ENCODE measurements at regions not wholly inside any gene's neighbourhood (a gene's known extent, or its start where the extent isn't known, plus 50 kb on each side); places are given as distances from the start of the nearest gene placed in this dataset.
"Not testable (repeated sequence)": the region's sequence is repeated elsewhere in the genome, so short reads cannot be mapped to it uniquely, and the experiment has no call there.

- BruUV-seq (replicated peaks): no TSS peak
- H3K27ac Mint-ChIP-seq (ENCODE audit: low read depth, unreplicated experiment): no peak overlapping the region
- no peaks in the 10 kb centered on the region for H3K4me1 Mint-ChIP-seq (ENCODE audit: insufficient read depth, unreplicated experiment)
- intact Hi-C loops (cut with micrococcal nuclease): no loop called here
- TF ChIP-seq, protein P1, sequence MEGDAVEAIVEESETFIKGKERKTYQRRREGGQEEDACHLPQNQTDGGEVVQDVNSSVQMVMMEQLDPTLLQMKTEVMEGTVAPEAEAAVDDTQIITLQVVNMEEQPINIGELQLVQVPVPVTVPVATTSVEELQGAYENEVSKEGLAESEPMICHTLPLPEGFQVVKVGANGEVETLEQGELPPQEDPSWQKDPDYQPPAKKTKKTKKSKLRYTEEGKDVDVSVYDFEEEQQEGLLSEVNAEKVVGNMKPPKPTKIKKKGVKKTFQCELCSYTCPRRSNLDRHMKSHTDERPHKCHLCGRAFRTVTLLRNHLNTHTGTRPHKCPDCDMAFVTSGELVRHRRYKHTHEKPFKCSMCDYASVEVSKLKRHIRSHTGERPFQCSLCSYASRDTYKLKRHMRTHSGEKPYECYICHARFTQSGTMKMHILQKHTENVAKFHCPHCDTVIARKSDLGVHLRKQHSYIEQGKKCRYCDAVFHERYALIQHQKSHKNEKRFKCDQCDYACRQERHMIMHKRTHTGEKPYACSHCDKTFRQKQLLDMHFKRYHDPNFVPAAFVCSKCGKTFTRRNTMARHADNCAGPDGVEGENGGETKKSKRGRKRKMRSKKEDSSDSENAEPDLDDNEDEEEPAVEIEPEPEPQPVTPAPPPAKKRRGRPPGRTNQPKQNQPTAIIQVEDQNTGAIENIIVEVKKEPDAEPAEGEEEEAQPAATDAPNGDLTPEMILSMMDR (IDR thresholded peaks at IDR 0.05; ENCODE audit: unreplicated experiment): no peak
- DNase-seq (ENCODE audit: unreplicated experiment): no peak
- ChIA-PET POLR2A (no interaction called here), CTCF (no interaction called here)
- H3K9me3 Mint-ChIP-seq (ENCODE audit: unreplicated experiment): no peaks in the 10 kb centered on the region
- H3K36me3 Mint-ChIP-seq (ENCODE audit: insufficient read depth, unreplicated experiment): no peaks in the 10 kb centered on the region
- H3K27me3 Mint-ChIP-seq (ENCODE audit: insufficient read depth, unreplicated experiment): no peaks in the 10 kb centered on the region
- no peak overlapping the region for H3K4me3 Mint-ChIP-seq (ENCODE audit: unreplicated experiment)
Measured at GRCh38 chr10:127635882-127636281, 86.8 kb downstream of the NPS start.

DNA sequence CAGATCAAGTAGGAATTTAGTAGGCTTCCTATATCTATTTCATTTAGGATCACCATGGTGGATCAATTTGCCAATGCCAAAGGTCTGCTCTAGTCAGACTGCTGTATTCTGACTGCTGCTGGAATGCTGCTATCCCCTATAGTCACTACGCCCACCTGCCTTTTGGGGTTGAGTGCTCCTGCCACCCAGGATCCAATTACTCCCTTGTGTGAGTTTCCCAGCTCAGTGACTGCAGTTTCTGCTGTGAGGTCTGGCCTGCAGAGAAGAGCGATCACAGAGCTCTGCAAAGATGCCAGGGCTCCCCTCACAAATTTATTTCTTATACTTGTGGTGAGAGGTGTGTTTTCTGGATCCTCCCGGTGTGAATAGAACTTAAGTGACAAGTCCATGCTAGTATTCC, 88.1 kb upstream of the FOXI2 start:
- H3K9me3 Mint-ChIP-seq (ENCODE audit: unreplicated experiment): no peaks in the 10 kb centered on the region
- H3K27me3 Mint-ChIP-seq (ENCODE audit: insufficient read depth, unreplicated experiment): peaks cover 22% of the 10 kb centered on the region
- POLR2A ChIA-PET: no interaction called here
- CTCF ChIA-PET: no interaction called here
- H3K4me1 Mint-ChIP-seq (ENCODE audit: insufficient read depth, unreplicated experiment): no peaks in the 10 kb centered on the region
- no peak overlapping the region for H3K27ac Mint-ChIP-seq (ENCODE audit: low read depth, unreplicated experiment)
- intact Hi-C loops (cut with micrococcal nuclease): no loop called here
- BruUV-seq (replicated peaks): no TSS peak
- TF ChIP-seq, protein P1 (IDR thresholded peaks at IDR 0.05; ENCODE audit: unreplicated experiment): no peak
- H3K36me3 Mint-ChIP-seq (ENCODE audit: insufficient read depth, unreplicated experiment): no peaks in the 10 kb centered on the region
- DNase-seq (ENCODE audit: unreplicated experiment): no peak
- H3K4me3 Mint-ChIP-seq (ENCODE audit: unreplicated experiment): no peak overlapping the region

DNA sequence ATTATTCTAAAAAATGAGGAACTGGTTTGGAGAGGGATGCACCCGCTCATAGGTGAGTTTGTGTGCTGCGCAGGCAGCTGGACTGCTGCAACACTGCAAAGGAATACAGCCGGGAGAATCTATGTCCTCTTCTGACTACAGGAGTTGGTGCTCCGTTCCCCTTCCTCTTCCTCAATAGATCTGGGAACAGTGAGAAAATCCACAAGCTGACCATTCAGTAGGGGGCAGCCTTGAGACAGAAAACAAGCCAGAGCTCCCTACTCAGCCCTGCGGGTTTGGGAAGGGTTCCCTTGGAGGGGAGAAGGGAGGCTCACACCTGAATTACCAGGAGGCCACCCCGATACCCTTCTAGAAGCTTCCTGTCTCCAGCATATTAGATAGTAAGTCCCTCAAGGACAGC, 87.3 kb upstream of the FOXI2 start:
- peaks cover 14% of the 10 kb centered on the region for H3K27me3 Mint-ChIP-seq (ENCODE audit: insufficient read depth, unreplicated experiment)
- H3K4me3 Mint-ChIP-seq (ENCODE audit: unreplicated experiment): no peak overlapping the region
- no peaks in the 10 kb centered on the region for H3K9me3 Mint-ChIP-seq (ENCODE audit: unreplicated experiment)
- TF ChIP-seq, protein P1 (IDR thresholded peaks at IDR 0.05; ENCODE audit: unreplicated experiment): peak; percentile 26
- intact Hi-C loops (cut with micrococcal nuclease): no loop called here
- ChIA-PET POLR2A (no interaction called here), CTCF (no interaction called here)
- no peaks in the 10 kb centered on the region for H3K4me1 Mint-ChIP-seq (ENCODE audit: insufficient read depth, unreplicated experiment)
- peak; percentile 47 for DNase-seq (ENCODE audit: unreplicated experiment)
- no peak overlapping the region for H3K27ac Mint-ChIP-seq (ENCODE audit: low read depth, unreplicated experiment)
- H3K36me3 Mint-ChIP-seq (ENCODE audit: insufficient read depth, unreplicated experiment): no peaks in the 10 kb centered on the region
- BruUV-seq (replicated peaks): no TSS peak

GRCh38 chr10:127657056-127657455, 79.9 kb upstream of the FOXI2 start:
- TF ChIP-seq, protein P1 (IDR thresholded peaks at IDR 0.05; ENCODE audit: unreplicated experiment): no peak
- H3K27ac Mint-ChIP-seq (ENCODE audit: low read depth, unreplicated experiment): no peak overlapping the region
- H3K36me3 Mint-ChIP-seq (ENCODE audit: insufficient read depth, unreplicated experiment): no peaks in the 10 kb centered on the region
- POLR2A ChIA-PET: no interaction called here
- no peak for DNase-seq (ENCODE audit: unreplicated experiment)
- H3K27me3 Mint-ChIP-seq (ENCODE audit: insufficient read depth, unreplicated experiment): peaks cover 33% of the 10 kb centered on the region
- no TSS peak for BruUV-seq (replicated peaks)
- CTCF ChIA-PET: interaction anchor here (0.6 to 0.7 kb wide), 2 partner anchors 58 to 1437 kb away, joined by 3 to 5 read pairs; no protein-coding TSS in a partner anchor
- intact Hi-C loops (cut with micrococcal nuclease): no loop called here
- H3K4me3 Mint-ChIP-seq (ENCODE audit: unreplicated experiment): no peak overlapping the region
- H3K4me1 Mint-ChIP-seq (ENCODE audit: insufficient read depth, unreplicated experiment): no peaks in the 10 kb centered on the region
- H3K9me3 Mint-ChIP-seq (ENCODE audit: unreplicated experiment): no peaks in the 10 kb centered on the region

DNA sequence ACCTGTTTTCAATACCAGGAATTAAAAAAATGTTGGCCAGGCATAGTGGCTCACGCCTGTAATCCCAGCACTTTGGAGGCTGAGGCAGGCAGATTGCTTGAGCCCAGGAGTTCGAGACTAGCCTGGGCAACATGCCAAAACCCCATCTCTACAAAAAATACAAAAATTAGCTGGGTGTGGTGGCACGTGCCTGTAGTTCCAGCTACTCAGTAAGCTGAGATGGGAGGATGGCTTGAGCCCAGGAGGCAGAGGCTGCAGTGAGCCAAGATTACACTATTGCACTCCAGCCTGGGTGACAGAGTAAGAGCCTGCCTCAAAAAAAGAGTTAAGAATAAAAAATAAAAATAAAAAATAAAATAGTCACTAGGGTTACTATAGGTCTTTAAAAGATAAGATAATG, 60.6 kb upstream of the FOXI2 start:
- H3K9me3 Mint-ChIP-seq (ENCODE audit: unreplicated experiment); BruUV-seq (replicated peaks); H3K4me3 Mint-ChIP-seq (ENCODE audit: unreplicated experiment); H3K4me1 Mint-ChIP-seq (ENCODE audit: insufficient read depth, unreplicated experiment); intact Hi-C loops (cut with micrococcal nuclease); H3K27ac Mint-ChIP-seq (ENCODE audit: low read depth, unreplicated experiment); CTCF ChIA-PET; H3K36me3 Mint-ChIP-seq (ENCODE audit: insufficient read depth, unreplicated experiment): not testable (repeated sequence)
- DNase-seq (ENCODE audit: unreplicated experiment): peak; percentile 1
- H3K27me3 Mint-ChIP-seq (ENCODE audit: insufficient read depth, unreplicated experiment): peaks cover 13% of the 10 kb centered on the region
- POLR2A ChIA-PET: interaction anchor here (0.7 kb wide), 1 partner anchor 633 kb away, joined by 3 read pairs; no protein-coding TSS in a partner anchor
